ENCODE measurements at regions not wholly inside any gene's neighbourhood (a gene's known extent, or its start where the extent isn't known, plus 50 kb on each side); places are given as distances from the start of the nearest gene placed in this dataset.

GRCh38 chr2:237232166-237232565 is 146.5 kb downstream of the COPS8 start:
- Histone ChIP-seq H3K4me1 (peaks cover 26% of the 10 kb centered on the region), H3K4me3 (no peak overlapping the region), H3K36me3 (ENCODE audit: low read depth, missing control alignments) (no peaks in the 10 kb centered on the region), H3K27ac (no peak overlapping the region), H3K27me3 (no peaks in the 10 kb centered on the region), H3K9me3 (no peaks in the 10 kb centered on the region)
- intact Hi-C loops (cut with DNase I; ENCODE audit: low total_unique reads), result no loop called here
- no peak for DNase-seq
- no peak for TF ChIP-seq POLR2A (IDR thresholded peaks at IDR 0.05)
- no peak for TF ChIP-seq CTCF (IDR thresholded peaks at IDR 0.05)

- 43 to 74% methylated on average over 2 of the region's 2 CpGs for whole genome bisulfite sequencing, 2 donors
- no peaks in the 10 kb centered on the region for H3K36me3 ChIP-seq (ENCODE audit: low read depth, missing control alignments)
- H3K27me3 ChIP-seq, result no peaks in the 10 kb centered on the region
- intact Hi-C loops (cut with DNase I; ENCODE audit: low total_unique reads), result no loop called here
- TF ChIP-seq CTCF (IDR thresholded peaks at IDR 0.05) (no peak), POLR2A (IDR thresholded peaks at IDR 0.05) (no peak)
- DNase-seq, result peak; percentile 70
- peaks cover 26% of the 10 kb centered on the region for H3K4me1 ChIP-seq
- no peak overlapping the region for H3K4me3 ChIP-seq
- H3K9me3 ChIP-seq, result no peaks in the 10 kb centered on the region
- peak overlapping the region; percentile 69 to 89 for H3K27ac ChIP-seq
Observed at GRCh38 chr2:237234268-237234667, 148.6 kb downstream of the COPS8 start.

GRCh38 chr2:237235383-237236095 is 149.8 kb downstream of the COPS8 start:
- Histone ChIP-seq H3K4me1 (peaks cover 26% of the 10 kb centered on the region), H3K9me3 (no peaks in the 10 kb centered on the region), H3K4me3 (no peak overlapping the region), H3K27me3 (no peaks in the 10 kb centered on the region), H3K36me3 (ENCODE audit: low read depth, missing control alignments) (no peaks in the 10 kb centered on the region), H3K27ac (peak overlapping the region; percentile 64 to 89)
- WGBS, 2 donors, result 52 to 56% methylated on average over 6 of the region's 6 CpGs
- no peak for TF ChIP-seq CTCF (IDR thresholded peaks at IDR 0.05)
- no peak for TF ChIP-seq POLR2A (IDR thresholded peaks at IDR 0.05)
- peak; percentile 91 for DNase-seq
- intact Hi-C loops (cut with DNase I; ENCODE audit: low total_unique reads), result no loop called here

GRCh38 chr2:237236188-237236587 is 150.5 kb downstream of the COPS8 start:
- Histone ChIP-seq H3K27me3 (no peaks in the 10 kb centered on the region), H3K36me3 (ENCODE audit: low read depth, missing control alignments) (no peaks in the 10 kb centered on the region), H3K4me1 (peaks cover 26% of the 10 kb centered on the region), H3K27ac (peak overlapping the region in 1 of 2 donors; percentile 73), H3K9me3 (no peaks in the 10 kb centered on the region), H3K4me3 (no peak overlapping the region)
- DNase-seq, result no peak
- WGBS, 2 donors, result 87 to 91% methylated on average over 2 of the region's 2 CpGs
- intact Hi-C loops (cut with DNase I; ENCODE audit: low total_unique reads), result no loop called here
- TF ChIP-seq POLR2A (IDR thresholded peaks at IDR 0.05) (no peak), CTCF (IDR thresholded peaks at IDR 0.05) (no peak)

- DNase-seq, result no peak
- TF ChIP-seq CTCF (IDR thresholded peaks at IDR 0.05) (no peak), POLR2A (IDR thresholded peaks at IDR 0.05) (no peak)
- Histone ChIP-seq H3K4me1 (peaks cover 26% of the 10 kb centered on the region), H3K36me3 (ENCODE audit: low read depth, missing control alignments) (no peaks in the 10 kb centered on the region), H3K27ac (no peak overlapping the region), H3K9me3 (no peaks in the 10 kb centered on the region), H3K4me3 (no peak overlapping the region), H3K27me3 (no peaks in the 10 kb centered on the region)
- intact Hi-C loops (cut with DNase I; ENCODE audit: low total_unique reads), result no loop called here
- WGBS, 2 donors, result 79 to 84% methylated on average over 3 of the region's 3 CpGs
Observed at GRCh38 chr2:237238249-237238648, 152.6 kb downstream of the COPS8 start.
